ENCODE measurements at regions not wholly inside any gene's neighbourhood (a gene's known extent, or its start where the extent isn't known, plus 50 kb on each side); places are given as distances from the start of the nearest gene placed in this dataset.

- no peak for TF ChIP-seq RBBP5 (IDR thresholded peaks at IDR 0.05; ENCODE audit: borderline replicate concordance, low read depth, low read length)
- TF ChIP-seq CHD7 (IDR thresholded peaks at IDR 0.05; ENCODE audit: insufficient replicate concordance, low read length), result no peak
- no peak for TF ChIP-seq SIN3A (conservative IDR thresholded peaks at IDR 0.05 in 1 of 2, IDR thresholded peaks at IDR 0.05 in 1 of 2; ENCODE audit: low read depth in 1 of 2, low read length in 2 of 2)
- TF ChIP-seq RXRA (IDR thresholded peaks at IDR 0.05; ENCODE audit: insufficient read depth, low read depth, low read length), result no peak
- no peak for TF ChIP-seq CTCF (IDR thresholded peaks at IDR 0.05; ENCODE audit: control extremely low read depth in 1 of 3, insufficient read depth in 1 of 3, low read depth in 1 of 3, low read length in 3 of 3)
- TF ChIP-seq SIX5 (IDR thresholded peaks at IDR 0.05; ENCODE audit: low read depth, low read length), result no peak
- no peak for TF ChIP-seq ASH2L (IDR thresholded peaks at IDR 0.05; ENCODE audit: low read length)
Measured at GRCh38 chr4:38236503-38236902, 276.3 kb downstream of the PTTG2 start.
